Endothelial cell (in vitro differentiated cells): ENCODE measurements at regions not wholly inside any gene's neighbourhood (a gene's known extent, or its start where the extent isn't known, plus 50 kb on each side); places are given as distances from the start of the nearest gene placed in this dataset.

Experiments
- DNase-seq: peaks from one replicate; pipeline ENCODE4 v3.0.0; 2021; ENCODE audit warnings: low spot score
- H3K27ac Mint-ChIP-seq: one replicate; pipeline ENCODE4 v1.8.0; 2021; ENCODE audit warnings: mixed read lengths, inconsistent platforms; ENCODE audit not compliant: unreplicated experiment
- H3K27me3 Mint-ChIP-seq: one replicate; pipeline ENCODE4 v1.8.0; 2021; ENCODE audit warnings: mild to moderate bottlenecking, moderate library complexity, mixed read lengths, inconsistent platforms; ENCODE audit not compliant: unreplicated experiment
- H3K36me3 Mint-ChIP-seq: one replicate; pipeline ENCODE4 v1.8.0; 2021; ENCODE audit warnings: mild to moderate bottlenecking, low read depth, mixed read lengths, inconsistent platforms; ENCODE audit not compliant: unreplicated experiment
- H3K4me1 Mint-ChIP-seq: one replicate; pipeline ENCODE4 v1.8.0; 2021; ENCODE audit warnings: mild to moderate bottlenecking, mixed read lengths, inconsistent platforms; ENCODE audit not compliant: unreplicated experiment
- H3K4me3 Mint-ChIP-seq: one replicate; pipeline ENCODE4 v1.8.0; 2021; ENCODE audit warnings: mild to moderate bottlenecking, mixed read lengths, inconsistent platforms; ENCODE audit not compliant: unreplicated experiment
- H3K9me3 Mint-ChIP-seq: one replicate; pipeline ENCODE4 v1.8.0; 2021; ENCODE audit warnings: mixed read lengths, inconsistent platforms; ENCODE audit not compliant: unreplicated experiment
- CTCF ChIP-seq: fragments of 200-600 bp; sonication (generic); IDR thresholded peaks from one replicate; pipeline ENCODE4 v1.5.0; 2021; ENCODE audit warnings: antibody characterized with exemption; ENCODE audit not compliant: unreplicated experiment

- no peak overlapping the region for H3K4me3 Mint-ChIP-seq
- no peaks in the 10 kb centered on the region for H3K27me3 Mint-ChIP-seq
- H3K4me1 Mint-ChIP-seq = no peaks in the 10 kb centered on the region
- no peak for TF ChIP-seq CTCF
- H3K36me3 Mint-ChIP-seq = no peaks in the 10 kb centered on the region
- no peaks in the 10 kb centered on the region for H3K9me3 Mint-ChIP-seq
- DNase-seq = no peak
- H3K27ac Mint-ChIP-seq = no peak overlapping the region
These were observed 499.0 kb downstream of the NUF2 start for GRCh38 chr1:163820766-163821165.

GRCh38 chr1:163821679-163822078 lies 499.9 kb downstream of the NUF2 start:
- Mint-ChIP-seq H3K36me3 (no peaks in the 10 kb centered on the region), H3K4me1 (no peaks in the 10 kb centered on the region), H3K27ac (no peak overlapping the region), H3K9me3 (no peaks in the 10 kb centered on the region), H3K27me3 (no peaks in the 10 kb centered on the region), H3K4me3 (no peak overlapping the region)
- no peak for TF ChIP-seq CTCF
- no peak for DNase-seq

GRCh38 chr1:163823017-163823416 lies 501.3 kb downstream of the NUF2 start:
- H3K36me3 Mint-ChIP-seq = no peaks in the 10 kb centered on the region
- no peaks in the 10 kb centered on the region for H3K4me1 Mint-ChIP-seq
- no peak overlapping the region for H3K27ac Mint-ChIP-seq
- no peak overlapping the region for H3K4me3 Mint-ChIP-seq
- no peaks in the 10 kb centered on the region for H3K27me3 Mint-ChIP-seq
- TF ChIP-seq CTCF = no peak
- H3K9me3 Mint-ChIP-seq = no peaks in the 10 kb centered on the region
- no peak for DNase-seq

GRCh38 chr1:163824006-163824405 lies 502.3 kb downstream of the NUF2 start:
- Mint-ChIP-seq H3K4me3 (no peak overlapping the region), H3K9me3 (no peaks in the 10 kb centered on the region), H3K36me3 (no peaks in the 10 kb centered on the region), H3K27me3 (no peaks in the 10 kb centered on the region), H3K4me1 (no peaks in the 10 kb centered on the region), H3K27ac (no peak overlapping the region)
- no peak for TF ChIP-seq CTCF
- DNase-seq = no peak

GRCh38 chr1:163824490-163824889 lies 502.7 kb downstream of the NUF2 start:
- H3K27ac Mint-ChIP-seq = no peak overlapping the region
- no peaks in the 10 kb centered on the region for H3K9me3 Mint-ChIP-seq
- TF ChIP-seq CTCF = no peak
- no peak for DNase-seq
- no peaks in the 10 kb centered on the region for H3K36me3 Mint-ChIP-seq
- no peak overlapping the region for H3K4me3 Mint-ChIP-seq
- no peaks in the 10 kb centered on the region for H3K4me1 Mint-ChIP-seq
- H3K27me3 Mint-ChIP-seq = no peaks in the 10 kb centered on the region
